ENCODE measurements at regions not wholly inside any gene's neighbourhood (a gene's known extent, or its start where the extent isn't known, plus 50 kb on each side); places are given as distances from the start of the nearest gene placed in this dataset.

- no peak for TF ChIP-seq CTCF (IDR thresholded peaks at IDR 0.05)
- no peak for TF ChIP-seq POLR2A (IDR thresholded peaks at IDR 0.05)
These were observed 300.1 kb downstream of the FOXL1 start for GRCh38 chr16:86878236-86879080.

Data from heart left ventricle (tissue), 13 donors.